ENCODE measurements at regions not wholly inside any gene's neighbourhood (a gene's known extent, or its start where the extent isn't known, plus 50 kb on each side); places are given as distances from the start of the nearest gene placed in this dataset.

- peak; percentile 35 for DNase-seq (ENCODE audit: low spot score)
- H3K4me2 ChIP-seq (ENCODE audit: low read length), result peak overlapping the region; percentile 23; the same call in 1 of the 2 replicates
- ChIA-PET POLR2A (interaction anchor here (0.7 to 2.2 kb wide), 6 partner anchors 9 to 111 kb away, joined by 3 to 7 read pairs (median 3); no protein-coding TSS in a partner anchor), CTCF (ENCODE audit: unreplicated experiment) (no interaction called here)
- H4K20me1 ChIP-seq (ENCODE audit: insufficient read depth, low read length), result no peaks in the 10 kb centered on the region
- peaks cover 14% of the 10 kb centered on the region for H3K4me1 ChIP-seq (ENCODE audit: insufficient read depth, low read length, poor library complexity, severe bottlenecking)
- no peaks in the 10 kb centered on the region for H3K9me2 ChIP-seq (ENCODE audit: insufficient read depth, low read length)
- intact Hi-C loops (cut with micrococcal nuclease; ENCODE audit: unreplicated experiment), result no loop called here
- no peak overlapping the region for H3K27ac ChIP-seq (ENCODE audit: low read depth, low read length, poor library complexity, severe bottlenecking)
- H3K36me3 ChIP-seq (ENCODE audit: insufficient read depth, low read length), result no peaks in the 10 kb centered on the region
- 0 out of 2 replicates have a peak, but pooled peaks cover 7% of the 10 kb centered on the region for H3K9me3 ChIP-seq (ENCODE audit: low read length)
- H3K79me2 ChIP-seq (ENCODE audit: insufficient read depth, low read depth, low read length), result no peaks in the 10 kb centered on the region
- no TSS peak for BruUV-seq (replicated peaks)
- H2AFZ ChIP-seq (ENCODE audit: low read length), result peak overlapping the region; percentile 59
- H3K4me3 ChIP-seq (ENCODE audit: low read depth, low read length, poor library complexity, severe bottlenecking), result no peak overlapping the region
- TF ChIP-seq EZH2phosphoT487 (IDR thresholded peaks at IDR 0.05; ENCODE audit: borderline replicate concordance, low read depth, low read length), result no peak
- peak; percentile 52; the same call in 1 of the 2 replicates for TF ChIP-seq CTCF (conservative IDR thresholded peaks at IDR 0.05; ENCODE audit: low read length)
These were observed 118.0 kb upstream of the ARID1B start for GRCh38 chr6:156658966-156659821.

DNA sequence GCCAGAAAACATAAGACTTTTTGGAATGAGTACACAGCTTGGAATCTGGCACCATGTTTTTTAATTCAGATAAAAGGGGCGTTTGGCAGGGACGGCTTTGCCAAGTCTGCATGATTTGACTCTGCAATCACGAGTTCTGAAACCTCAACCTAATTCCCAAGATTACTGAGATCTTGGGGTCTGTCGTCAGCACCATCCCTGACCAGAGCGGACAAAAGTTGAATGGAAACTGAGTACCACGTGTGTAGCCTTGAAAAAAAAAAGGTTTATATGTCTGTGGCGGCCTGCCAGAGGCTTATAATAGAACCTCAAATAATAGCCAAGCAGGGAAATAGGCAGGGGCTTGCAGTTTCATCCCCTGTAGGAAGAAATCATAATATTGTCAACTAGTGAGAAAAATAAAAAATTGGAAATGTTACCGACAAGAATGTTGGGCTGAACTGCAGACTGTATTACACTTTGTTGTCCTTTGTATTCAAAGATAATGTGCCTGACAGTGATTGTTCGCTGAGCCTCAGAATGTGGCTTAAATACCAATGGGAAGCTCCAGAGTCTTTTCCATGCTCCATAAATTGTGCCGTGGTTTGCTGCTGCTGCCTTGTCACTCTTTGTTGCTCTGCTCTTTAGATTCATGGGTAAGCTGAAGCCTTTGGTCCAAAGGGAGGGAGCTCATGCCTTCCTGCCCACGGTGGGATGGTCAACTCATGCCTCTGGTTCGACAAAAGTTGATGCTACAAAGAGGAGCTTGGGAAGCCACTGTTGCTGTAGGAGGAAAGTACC is 118.8 kb upstream of the ARID1B start:
- no peak for TF ChIP-seq EZH2phosphoT487 (IDR thresholded peaks at IDR 0.05; ENCODE audit: borderline replicate concordance, low read depth, low read length)
- no peak for TF ChIP-seq CTCF (conservative IDR thresholded peaks at IDR 0.05; ENCODE audit: low read length)
- Histone ChIP-seq H3K36me3 (ENCODE audit: insufficient read depth, low read length) (no peaks in the 10 kb centered on the region), H3K9me3 (ENCODE audit: low read length) (0 out of 2 replicates have a peak, but pooled peaks cover 7% of the 10 kb centered on the region), H3K4me2 (ENCODE audit: low read length) (no peak overlapping the region), H4K20me1 (ENCODE audit: insufficient read depth, low read length) (no peaks in the 10 kb centered on the region), H2AFZ (ENCODE audit: low read length) (peak overlapping the region; percentile 59; the same call in 1 of the 2 replicates), H3K4me3 (ENCODE audit: low read depth, low read length, poor library complexity, severe bottlenecking) (no peak overlapping the region), H3K9me2 (ENCODE audit: insufficient read depth, low read length) (no peaks in the 10 kb centered on the region), H3K4me1 (ENCODE audit: insufficient read depth, low read length, poor library complexity, severe bottlenecking) (peaks cover 14% of the 10 kb centered on the region), H3K27ac (ENCODE audit: low read depth, low read length, poor library complexity, severe bottlenecking) (no peak overlapping the region), H3K79me2 (ENCODE audit: insufficient read depth, low read depth, low read length) (no peaks in the 10 kb centered on the region)
- CTCF ChIA-PET (ENCODE audit: unreplicated experiment), result no interaction called here
- POLR2A ChIA-PET, result interaction anchor here (0.7 to 2.2 kb wide), 6 partner anchors 9 to 112 kb away, joined by 3 to 7 read pairs (median 3); no protein-coding TSS in a partner anchor
- DNase-seq (ENCODE audit: low spot score), result no peak
- no TSS peak for BruUV-seq (replicated peaks)
- intact Hi-C loops (cut with micrococcal nuclease; ENCODE audit: unreplicated experiment), result no loop called here

All from OCI-LY7 (cell line).